NCI-H2227 (cell line): ENCODE measurements at regions not wholly inside any gene's neighbourhood (a gene's known extent, or its start where the extent isn't known, plus 50 kb on each side); places are given as distances from the start of the nearest gene placed in this dataset.
"Not testable (repeated sequence)": the region's sequence is repeated elsewhere in the genome, so short reads cannot be mapped to it uniquely, and the experiment has no call there.

Source experiments
- DNase-seq: peaks from one replicate; lab custom pipeline; 2025; ENCODE audit not compliant: unreplicated experiment; lab: John Stamatoyannopoulos, UW

DNA sequence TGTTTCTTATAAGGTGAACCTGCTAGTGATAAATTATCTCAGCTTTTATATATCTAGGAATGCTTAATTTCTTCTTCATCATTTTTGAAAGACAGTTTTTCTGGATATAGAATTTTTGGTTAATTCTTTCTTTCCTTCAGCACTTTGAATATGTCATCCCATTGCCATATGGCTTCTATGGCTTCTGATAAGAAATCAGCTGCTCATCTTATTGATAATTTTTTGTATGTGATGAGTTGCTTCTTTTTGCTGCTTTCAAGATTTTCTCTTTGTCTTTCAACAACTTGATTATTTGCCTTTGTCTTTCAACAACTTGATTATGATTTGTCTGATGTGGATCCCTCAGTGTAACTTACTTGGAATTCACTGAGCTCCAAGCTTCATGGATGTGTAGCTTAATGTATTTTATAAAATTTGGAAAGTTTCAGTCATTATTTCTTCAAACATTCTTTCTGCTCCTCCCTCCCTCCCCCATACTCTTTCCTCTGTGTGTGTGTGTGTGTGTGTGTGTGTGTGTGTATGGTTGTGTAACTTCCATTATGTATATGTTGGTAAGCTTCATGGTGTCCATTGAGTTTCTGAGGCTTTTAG, 243.9 kb downstream of the TLE1 start:
- DNase-seq, result no peak

DNA sequence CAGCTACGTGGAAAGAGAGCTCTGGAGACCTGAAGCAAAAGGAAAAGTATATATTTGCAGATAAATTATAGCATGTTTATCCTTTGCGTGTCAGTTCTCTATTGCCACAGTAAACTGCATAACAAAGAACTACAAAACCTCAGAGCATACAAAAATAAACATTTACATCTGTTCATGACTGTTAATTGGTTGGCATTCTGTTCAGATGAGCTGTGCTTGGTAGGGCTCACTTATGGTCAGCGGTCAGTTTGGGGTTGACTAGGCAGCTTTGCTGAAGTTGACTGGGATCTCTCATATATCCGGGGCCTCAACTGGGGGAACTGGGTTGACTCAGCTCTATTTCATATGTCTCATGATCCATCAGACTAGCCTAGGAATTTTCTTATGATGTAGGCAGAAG, 257.7 kb downstream of the TLE1 start:
- DNase-seq, result no peak

DNA sequence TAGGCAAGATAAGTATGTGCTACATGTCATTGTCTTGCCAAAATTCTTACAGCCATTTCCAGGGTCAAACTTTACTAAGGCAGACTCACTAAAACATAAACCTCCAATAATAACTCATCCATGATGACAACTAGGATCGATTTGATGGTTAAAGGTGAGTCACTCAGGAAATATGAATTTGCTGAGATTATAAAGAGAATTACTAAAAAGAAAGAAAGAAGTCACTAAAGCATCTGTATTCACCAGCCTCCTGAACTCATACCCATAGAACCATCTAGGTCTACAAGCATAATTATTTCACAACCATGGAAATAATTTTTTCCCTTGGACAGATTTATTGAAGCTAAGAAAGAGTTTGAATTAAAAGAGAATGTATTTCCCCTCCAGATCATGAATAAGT, 258.6 kb downstream of the TLE1 start:
- no peak for DNase-seq

DNA sequence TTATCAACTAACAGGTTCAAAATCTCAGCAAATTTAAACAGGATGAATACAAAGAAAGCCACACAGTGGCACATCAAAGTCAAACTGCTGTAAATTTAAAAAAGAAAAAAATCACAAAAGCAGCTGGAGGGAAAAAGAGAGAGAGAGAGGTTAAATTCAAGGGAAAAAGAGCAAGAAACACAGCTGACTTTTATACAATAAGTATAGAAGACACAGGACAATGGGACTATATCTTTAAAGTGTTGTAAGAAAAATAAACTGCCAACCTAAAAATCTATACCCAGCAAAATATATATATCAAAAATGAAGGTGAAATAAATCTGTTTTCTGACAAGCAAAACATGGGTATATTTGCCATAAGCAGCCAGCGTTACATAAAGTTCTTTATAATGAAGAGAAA, 261.5 kb downstream of the TLE1 start:
- DNase-seq, result no peak

DNA sequence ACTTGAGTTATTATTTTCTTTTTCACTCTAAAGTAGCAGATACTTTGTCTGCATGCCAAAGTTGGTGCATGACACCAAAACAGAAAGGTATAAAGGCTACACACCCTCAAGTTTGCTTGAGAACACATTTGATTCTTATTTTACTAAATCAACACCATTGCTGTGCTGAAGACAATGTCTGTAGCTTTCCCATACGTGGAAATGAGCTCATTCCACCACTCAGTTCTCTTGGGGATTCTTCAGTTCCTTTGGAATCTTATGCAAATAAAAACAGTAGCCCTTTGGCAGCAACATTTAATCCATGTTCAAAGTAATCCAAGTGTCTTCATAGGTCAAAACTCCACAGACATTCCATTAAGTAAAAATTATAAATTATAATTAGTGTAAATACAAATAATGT, 264.9 kb downstream of the TLE1 start:
- no peak for DNase-seq

DNA sequence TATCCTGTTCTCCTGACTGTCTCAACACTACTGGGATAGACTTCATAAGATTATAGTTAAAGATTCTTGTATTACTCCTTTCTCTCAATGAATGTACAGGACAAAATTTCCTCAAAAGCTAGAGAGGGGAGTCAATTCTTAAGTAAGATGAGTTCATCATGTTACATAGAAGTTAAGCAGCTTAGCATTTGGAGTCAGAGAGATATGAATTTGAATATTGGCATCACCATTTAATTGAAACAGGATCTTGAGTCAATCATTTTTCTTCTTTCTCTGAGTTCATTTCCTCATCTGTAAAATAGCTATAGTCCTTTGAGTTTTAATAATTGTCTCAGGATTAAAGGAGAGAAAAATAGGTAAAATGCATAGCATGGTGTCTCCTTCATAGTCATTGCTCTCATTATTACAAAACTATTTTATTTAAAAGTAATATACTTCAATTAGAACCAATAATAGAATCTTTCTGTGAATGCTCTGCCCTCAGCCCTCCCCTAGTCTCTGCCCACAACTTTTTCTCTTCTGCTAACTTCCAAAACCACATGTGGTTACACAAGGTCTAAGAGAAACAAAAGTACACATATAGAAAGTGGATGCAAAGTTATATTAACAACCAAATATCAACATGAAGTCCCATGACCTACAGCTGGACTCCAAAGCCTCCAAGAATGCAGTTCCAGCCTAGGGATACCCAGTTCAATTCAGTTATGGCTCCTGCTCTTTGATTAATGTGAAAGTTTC, 265.6 kb downstream of the TLE1 start:
- no peak for DNase-seq

DNA sequence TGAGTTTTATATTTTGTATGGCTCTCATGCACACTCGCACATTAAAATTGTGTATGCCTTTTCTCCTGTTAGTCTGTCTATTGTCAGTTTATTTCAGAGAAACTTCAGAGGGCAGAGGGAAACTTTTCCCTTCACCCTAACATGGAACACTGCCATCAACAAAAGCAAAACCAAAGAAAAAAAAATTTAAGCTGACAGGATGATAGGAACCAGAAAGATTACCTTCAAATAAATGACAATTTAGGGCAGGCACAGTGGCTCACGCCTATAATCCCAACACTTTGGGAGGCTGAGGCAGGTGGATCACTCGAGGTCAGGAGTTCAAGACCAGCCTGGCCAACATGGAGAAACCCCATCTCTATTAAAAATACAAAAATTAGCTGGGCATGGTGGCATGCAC, 268.3 kb downstream of the TLE1 start:
- not testable (repeated sequence) for DNase-seq

DNA sequence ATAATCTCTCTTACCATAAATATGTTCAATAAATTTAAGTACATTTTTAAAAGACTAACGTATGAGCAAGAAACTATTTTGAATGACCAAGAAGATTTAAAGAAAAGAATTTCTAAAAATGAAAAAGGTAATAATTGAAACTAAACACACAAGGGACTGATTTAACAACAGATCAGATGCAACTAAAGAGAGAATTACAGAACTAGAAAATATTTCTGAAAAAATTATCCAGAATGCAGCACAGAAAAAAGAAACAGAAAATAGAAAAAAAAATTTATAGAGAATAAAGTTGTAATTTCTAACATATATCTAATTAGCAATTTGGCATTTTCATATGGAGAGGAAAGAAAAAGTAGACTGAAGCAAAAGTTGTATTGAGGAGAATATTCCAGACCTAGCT, 269.3 kb downstream of the TLE1 start:
- no peak for DNase-seq

DNA sequence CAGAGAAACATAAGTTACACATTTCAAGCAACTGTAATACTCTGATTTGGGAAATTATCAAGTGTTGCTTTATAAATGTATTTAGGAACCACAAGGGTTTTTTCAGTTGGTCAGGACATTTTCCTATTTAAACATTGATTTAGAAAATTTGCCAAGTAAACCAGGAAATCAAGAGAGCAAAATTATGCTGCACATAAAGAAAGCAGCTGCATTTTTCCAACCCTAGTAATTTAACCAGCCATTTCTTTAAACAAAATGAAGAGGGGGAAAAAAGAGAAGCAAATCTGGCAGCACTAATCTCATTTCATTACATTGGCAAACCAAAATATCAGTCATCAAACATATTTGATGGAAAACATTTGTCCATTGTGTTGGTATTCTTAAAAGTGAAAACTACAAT, 271.4 kb downstream of the TLE1 start:
- no peak for DNase-seq

DNA sequence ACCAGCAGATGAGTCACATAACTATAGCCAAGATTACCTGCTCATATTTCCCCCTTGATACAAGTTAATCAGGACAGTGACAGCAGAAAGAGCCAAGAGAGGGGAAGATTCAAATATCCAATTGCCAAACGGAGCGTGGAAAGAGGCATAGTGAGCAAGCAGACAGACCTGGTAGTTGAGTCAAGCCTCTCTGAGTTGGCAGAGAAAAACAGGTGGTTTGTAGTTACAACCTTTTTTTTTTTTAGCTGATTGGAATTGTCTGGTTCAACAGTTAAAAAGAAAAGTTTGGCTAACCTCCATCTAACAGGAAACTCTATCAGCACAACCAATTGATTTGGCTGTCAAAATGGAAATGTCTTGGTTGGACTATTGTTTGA, 272.1 kb downstream of the TLE1 start:
- DNase-seq, result no peak

DNA sequence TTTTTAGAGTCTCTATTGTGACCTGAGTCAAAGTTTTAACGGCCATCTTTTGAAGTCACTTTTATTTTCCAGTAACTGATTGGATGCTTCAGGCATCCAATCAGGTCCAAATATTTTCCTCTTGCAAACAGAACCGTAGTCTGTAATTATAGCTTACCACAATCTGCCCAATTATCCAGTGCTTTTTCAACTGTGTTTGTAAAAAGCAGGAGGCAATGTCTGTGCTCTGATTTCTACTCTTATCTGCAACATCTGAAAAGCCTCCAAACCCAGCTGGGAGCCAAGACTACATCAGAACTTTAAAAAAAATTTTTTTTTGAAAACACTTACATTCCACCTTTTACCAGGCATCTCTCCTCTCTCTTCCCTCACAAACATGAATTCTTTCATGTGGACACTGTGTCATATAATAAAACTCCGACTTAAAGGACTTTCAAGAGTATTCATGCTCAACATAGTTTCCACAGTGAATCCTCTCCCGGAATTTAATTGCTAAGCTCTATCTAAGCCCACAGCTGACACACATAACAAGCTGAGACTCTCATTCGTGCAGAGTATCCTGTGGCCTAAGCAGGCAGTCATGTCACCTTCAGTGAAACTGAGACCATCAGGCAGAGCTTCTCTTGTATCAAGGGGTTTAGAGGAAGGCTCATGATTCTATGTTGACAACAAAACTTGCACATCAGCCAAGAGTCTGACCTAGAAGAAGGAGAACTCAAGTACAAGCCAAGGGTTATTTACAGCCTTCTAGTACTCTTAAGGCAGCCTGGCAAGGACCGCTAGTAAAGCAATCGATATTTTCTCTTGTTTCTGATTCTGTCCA, 272.7 kb downstream of the TLE1 start:
- no peak for DNase-seq

DNA sequence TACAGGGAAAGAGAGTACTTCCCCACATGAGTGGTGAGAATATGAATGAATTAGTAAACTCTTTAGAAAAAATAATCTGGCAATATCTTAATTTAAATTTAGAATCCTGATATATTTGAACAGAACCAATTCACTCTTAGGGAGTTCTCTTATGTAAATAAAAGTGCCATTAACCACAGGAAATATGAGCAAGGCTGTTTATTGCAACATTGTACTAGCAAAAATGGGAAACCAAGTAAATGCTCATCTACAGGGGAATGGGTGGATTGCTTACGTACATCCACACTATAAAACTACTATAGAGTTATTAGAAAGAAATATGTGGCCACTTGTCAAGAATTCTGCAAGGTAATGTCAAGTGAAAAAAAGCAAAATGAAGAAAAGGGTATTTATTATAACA, 274.5 kb downstream of the TLE1 start:
- DNase-seq, result no peak

DNA sequence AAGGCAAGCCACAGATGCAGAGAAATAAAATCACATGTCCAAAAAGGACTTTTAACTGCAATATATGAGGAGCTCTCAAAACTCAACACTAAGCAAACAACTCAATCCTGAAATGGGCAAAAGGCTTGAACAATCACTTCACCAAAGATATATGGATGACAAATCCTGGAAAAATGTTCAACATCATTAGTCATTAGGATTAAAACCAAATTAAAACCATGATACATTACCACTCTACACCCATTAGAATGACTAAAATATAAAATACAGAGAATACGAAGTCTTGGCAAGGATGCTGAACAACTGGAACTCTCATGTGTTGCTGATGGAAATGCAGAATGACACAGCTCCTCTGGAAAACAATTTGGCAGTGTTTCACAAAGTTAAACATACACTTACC, 277.4 kb downstream of the TLE1 start:
- DNase-seq, result no peak

DNA sequence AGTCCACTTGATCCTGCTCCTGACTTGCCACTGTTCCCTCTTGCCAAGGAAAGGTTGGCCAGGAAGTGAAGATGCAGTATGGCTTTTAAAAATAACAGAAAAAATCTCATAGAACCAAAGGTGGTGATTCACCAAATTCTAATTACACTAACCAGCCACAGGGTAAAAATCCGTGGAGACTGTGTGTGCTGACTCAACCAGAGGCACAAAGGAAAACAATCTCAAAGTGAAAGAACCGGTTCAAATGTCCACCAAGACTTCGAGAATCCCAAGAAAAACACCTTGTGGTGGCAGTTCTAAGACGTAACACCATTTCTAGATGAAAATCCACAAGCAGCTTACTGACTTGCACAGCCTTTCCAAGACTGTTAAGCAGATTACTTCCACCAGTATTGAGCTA, 279.1 kb downstream of the TLE1 start:
- DNase-seq, result no peak

DNA sequence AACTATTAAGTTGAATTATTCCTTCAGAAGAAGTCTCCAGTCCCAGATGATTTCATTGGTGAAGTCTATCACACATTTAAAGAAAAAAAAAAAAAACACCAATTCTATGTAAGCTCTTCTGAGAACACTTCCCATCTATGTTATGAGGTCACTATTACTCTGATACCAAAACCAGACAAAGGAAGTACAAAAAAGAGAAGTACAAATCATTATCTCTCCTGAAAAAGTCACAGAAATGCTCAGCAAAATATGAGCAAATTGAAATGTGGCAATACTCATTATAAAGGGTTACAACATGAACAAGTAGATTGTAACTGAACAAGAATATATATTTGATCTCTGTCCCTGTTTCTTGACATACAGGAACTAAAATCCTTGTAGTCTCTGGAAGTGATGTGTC, 280.4 kb downstream of the TLE1 start:
- no peak for DNase-seq

DNA sequence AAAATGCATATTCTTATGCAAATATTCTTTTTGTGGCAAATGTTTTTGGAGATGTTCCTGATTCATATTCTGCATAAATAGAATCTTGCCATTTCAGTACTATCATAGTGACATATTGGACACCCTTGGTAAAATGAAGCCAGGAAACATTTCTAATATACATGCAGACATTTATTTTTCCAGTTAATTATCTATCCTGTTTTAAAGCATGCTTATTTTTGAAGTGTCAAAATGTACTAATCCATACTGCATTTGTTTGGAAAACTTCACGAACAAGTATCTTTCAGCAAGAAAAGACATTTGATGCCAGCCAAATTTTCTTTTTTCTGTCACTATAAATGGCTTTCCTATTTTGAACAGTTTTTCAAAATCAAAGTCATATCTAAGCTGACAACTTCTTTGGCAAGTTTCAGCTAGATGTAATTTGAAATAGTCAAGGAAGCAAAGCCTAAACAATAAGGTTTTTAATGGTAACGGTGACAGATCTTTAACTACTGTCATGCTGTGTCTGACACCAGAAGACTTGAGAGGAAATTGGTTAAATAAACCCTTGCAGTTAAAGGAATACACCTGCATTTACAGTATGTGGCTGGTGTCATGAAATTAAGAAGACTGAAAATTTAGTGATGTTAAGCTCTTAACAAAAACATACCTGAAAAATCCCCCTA, 284.3 kb downstream of the TLE1 start:
- no peak for DNase-seq

DNA sequence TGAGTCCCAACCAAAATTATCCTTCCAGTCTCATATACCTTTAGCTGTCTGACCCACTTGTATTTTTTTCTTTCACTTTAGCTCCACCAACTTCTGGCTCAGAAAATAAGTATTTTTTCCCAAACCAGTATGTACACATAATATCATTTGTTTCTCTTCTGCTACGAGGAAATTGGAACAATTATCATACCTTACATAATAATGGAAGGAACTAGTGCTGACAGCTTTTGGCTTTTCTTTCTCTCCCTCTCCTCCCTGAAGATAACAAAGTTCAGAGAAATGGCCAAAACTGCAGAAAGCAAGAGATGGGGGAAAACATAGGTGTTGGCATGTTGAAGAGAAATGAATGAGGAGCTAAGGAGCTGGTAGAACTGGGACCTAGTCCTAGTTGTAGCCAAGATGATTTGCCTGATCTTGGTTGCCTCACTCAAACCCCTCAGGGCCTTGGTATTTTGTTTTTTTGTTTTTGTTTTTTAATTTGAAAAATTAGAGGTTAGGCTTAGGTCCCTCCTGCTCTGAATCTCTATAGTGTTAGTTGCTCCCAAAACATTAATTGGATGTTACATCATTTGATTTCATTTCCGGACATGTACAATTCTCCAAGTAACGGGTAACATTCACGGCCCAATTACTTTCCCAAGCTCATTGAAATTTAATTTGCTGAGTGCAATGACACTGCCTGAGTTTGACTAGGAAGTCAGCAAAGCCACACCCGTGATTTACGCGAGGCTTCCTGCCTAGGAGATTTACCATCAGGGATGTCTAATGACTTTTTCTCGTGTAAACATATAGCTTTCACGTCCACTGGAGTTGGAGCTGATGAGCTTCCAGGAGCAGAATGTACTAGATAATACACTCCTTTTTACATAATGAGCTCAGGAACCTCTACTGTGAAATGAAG, 291.6 kb downstream of the TLE1 start:
- DNase-seq, result no peak

DNA sequence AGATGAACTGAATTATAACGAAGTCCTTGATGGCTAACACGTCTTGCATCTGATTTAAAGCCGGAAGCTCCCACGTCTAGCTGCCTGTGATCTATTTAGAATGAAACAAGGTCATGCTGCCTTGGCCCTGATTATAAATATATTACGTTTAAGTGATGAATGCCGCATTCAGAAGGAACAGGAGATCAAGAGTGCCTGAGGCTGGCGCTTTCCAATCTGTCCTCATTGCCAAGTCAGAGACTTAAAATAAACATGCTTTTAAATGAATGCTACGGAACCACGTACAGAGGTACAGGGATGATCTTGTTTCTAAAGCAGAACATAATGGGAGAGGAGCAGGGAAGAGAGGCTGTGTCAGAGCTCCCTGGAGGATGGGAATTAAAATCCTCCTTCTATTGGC, 292.8 kb downstream of the TLE1 start:
- DNase-seq, result no peak

DNA sequence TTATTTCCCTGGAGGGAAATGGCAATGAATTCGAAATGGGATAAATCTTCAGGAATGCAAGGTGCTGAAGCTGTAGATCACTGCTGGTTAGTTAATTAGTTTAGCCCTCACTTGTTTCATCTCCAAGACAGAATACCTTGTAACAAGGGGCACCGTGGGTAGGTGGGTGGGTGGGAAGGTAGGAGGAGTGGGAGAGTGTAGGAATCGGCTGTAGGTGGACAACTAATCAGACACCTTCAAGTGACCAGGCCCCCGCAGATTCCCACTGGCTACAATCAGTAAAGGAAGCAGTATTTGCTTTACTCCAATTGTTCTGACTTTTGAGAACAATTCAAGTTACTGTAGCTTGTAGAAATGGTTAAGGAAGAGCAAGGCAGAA, 293.7 kb downstream of the TLE1 start:
- DNase-seq, result no peak

DNA sequence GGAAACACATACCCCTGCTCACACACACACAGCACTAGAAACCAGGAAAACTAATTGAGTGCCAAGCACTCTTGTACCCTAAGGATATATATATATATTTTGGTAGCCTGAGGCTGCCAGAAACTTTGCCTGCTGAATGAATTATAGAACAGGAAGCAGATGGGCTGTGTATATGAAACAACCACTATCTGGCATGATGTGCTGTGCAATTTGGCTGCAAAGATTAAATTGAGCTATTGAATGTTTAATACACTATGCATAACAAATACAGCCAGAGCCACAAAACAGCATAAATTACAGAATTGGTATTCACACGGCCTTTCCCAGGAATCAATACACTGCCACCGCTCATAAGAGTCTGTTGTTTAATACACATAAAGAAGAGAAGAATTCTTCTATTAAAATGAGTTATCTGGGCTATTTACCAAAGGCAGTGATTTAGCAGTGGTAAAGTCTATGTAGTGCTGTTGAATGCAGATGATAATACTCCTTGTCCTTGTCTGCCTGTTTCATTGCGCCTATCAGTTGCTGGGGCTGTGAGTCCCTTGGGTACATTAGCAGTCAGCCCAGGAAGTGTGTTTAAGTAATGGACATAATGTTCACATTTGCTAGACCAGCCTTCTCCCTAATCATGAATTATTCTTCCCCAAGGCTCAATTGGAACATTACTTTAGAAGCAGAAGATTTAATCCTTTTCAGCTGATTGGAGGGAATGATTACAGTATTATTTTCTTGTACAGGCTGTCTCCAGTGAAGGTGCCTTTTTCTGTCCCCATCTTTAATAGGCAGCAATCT, 294.3 kb downstream of the TLE1 start:
- no peak for DNase-seq
